HCT116 (cell line): ENCODE measurements at regions not wholly inside any gene's neighbourhood (a gene's known extent, or its start where the extent isn't known, plus 50 kb on each side); places are given as distances from the start of the nearest gene placed in this dataset.

Source experiments
- EZH2 ChIP-seq: fragments of 200-600 bp; sonication (generic); IDR thresholded peaks from 2 replicates; pipeline ENCODE4 v1.6.1; 2017; ENCODE audit warnings: antibody characterized with exemption, mixed run types
- JUND ChIP-seq: IDR thresholded peaks from 2 replicates; pipeline ENCODE4 v1.6.1; 2012
- POLR2A ChIP-seq: IDR thresholded peaks from 2 replicates; pipeline ENCODE4 v1.7.0; 2011; ENCODE audit warnings: borderline replicate concordance; ENCODE audit not compliant: insufficient read depth, insufficient read length; ENCODE audit errors: extremely low read depth
- POLR2AphosphoS5 ChIP-seq: IDR thresholded peaks from 2 replicates; pipeline ENCODE4 v1.6.1; 2011; ENCODE audit warnings: mild to moderate bottlenecking, low read depth, low read length, moderate library complexity
- SIN3A ChIP-seq: IDR thresholded peaks from 2 replicates; pipeline ENCODE4 v1.6.1; 2012; ENCODE audit warnings: low read depth
- YY1 ChIP-seq: IDR thresholded peaks from 2 replicates; pipeline ENCODE4 v1.6.1; 2011; ENCODE audit warnings: low read length, low read depth, moderate library complexity, mild to moderate bottlenecking; ENCODE audit not compliant: insufficient replicate concordance; ENCODE audit errors: extremely low read depth
- ZNF274 ChIP-seq: fragments of 200-500 bp; sonication (Bioruptor generic); IDR thresholded peaks from 2 replicates; pipeline ENCODE4 v1.6.1; 2014; ENCODE audit warnings: mild to moderate bottlenecking, low read depth, low read length, inconsistent platforms
- TF ChIP-seq, protein P1 (sequence below), 3 experiments: fragments of 200-600 bp in 1 of 3; sonication (generic) in 1 of 3; IDR thresholded peaks in 2 of 3; conservative IDR thresholded peaks in 1 of 3; 2 replicates each; pipeline ENCODE4 v1.5.1; 2012 to 2017; ENCODE audit warnings: low read depth in 2 of 3, low read length in 2 of 3, antibody characterized with exemption in 1 of 3, borderline replicate concordance in 1 of 3, control low read depth in 1 of 3, mild to moderate bottlenecking in 1 of 3, mixed read lengths in 1 of 3, mixed run types in 1 of 3, moderate library complexity in 1 of 3; ENCODE audit not compliant: insufficient read depth in 1 of 3
- TF ChIP-seq, protein P2 (sequence below): IDR thresholded peaks from 2 replicates; pipeline ENCODE4 v1.6.1; 2012; ENCODE audit warnings: low read depth
- TF ChIP-seq, protein P3 (sequence below): IDR thresholded peaks from 2 replicates; pipeline ENCODE4 v1.6.1; 2012

DNA sequence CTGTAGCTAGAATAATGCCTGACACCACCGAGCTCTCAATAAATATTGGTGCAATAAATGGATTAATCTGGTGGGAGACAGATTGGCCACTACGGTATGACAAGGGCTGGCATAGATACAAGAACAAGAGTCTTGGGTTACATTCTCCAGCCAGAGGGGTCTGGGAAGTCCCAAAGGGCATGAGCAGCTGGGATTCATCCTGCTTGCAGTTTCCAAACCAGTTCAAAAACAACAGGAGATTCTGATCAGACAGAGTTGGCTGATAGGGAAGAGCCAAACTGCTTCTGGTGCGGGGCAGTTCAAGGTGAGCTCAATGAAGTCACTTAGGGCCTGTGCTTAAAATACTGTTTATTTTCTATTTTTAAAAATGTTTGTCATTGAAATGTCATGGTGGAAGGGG lies 266.9 kb downstream of the TNS1 start:
- TF ChIP-seq, protein P1, sequence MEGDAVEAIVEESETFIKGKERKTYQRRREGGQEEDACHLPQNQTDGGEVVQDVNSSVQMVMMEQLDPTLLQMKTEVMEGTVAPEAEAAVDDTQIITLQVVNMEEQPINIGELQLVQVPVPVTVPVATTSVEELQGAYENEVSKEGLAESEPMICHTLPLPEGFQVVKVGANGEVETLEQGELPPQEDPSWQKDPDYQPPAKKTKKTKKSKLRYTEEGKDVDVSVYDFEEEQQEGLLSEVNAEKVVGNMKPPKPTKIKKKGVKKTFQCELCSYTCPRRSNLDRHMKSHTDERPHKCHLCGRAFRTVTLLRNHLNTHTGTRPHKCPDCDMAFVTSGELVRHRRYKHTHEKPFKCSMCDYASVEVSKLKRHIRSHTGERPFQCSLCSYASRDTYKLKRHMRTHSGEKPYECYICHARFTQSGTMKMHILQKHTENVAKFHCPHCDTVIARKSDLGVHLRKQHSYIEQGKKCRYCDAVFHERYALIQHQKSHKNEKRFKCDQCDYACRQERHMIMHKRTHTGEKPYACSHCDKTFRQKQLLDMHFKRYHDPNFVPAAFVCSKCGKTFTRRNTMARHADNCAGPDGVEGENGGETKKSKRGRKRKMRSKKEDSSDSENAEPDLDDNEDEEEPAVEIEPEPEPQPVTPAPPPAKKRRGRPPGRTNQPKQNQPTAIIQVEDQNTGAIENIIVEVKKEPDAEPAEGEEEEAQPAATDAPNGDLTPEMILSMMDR (IDR thresholded peaks at IDR 0.05 in 2 of 3, conservative IDR thresholded peaks at IDR 0.05 in 1 of 3; ENCODE audit: borderline replicate concordance in 1 of 3, insufficient read depth in 1 of 3, low read depth in 2 of 3, low read length in 2 of 3), result no peak
- TF ChIP-seq POLR2A, result no peak
- TF ChIP-seq, protein P2, sequence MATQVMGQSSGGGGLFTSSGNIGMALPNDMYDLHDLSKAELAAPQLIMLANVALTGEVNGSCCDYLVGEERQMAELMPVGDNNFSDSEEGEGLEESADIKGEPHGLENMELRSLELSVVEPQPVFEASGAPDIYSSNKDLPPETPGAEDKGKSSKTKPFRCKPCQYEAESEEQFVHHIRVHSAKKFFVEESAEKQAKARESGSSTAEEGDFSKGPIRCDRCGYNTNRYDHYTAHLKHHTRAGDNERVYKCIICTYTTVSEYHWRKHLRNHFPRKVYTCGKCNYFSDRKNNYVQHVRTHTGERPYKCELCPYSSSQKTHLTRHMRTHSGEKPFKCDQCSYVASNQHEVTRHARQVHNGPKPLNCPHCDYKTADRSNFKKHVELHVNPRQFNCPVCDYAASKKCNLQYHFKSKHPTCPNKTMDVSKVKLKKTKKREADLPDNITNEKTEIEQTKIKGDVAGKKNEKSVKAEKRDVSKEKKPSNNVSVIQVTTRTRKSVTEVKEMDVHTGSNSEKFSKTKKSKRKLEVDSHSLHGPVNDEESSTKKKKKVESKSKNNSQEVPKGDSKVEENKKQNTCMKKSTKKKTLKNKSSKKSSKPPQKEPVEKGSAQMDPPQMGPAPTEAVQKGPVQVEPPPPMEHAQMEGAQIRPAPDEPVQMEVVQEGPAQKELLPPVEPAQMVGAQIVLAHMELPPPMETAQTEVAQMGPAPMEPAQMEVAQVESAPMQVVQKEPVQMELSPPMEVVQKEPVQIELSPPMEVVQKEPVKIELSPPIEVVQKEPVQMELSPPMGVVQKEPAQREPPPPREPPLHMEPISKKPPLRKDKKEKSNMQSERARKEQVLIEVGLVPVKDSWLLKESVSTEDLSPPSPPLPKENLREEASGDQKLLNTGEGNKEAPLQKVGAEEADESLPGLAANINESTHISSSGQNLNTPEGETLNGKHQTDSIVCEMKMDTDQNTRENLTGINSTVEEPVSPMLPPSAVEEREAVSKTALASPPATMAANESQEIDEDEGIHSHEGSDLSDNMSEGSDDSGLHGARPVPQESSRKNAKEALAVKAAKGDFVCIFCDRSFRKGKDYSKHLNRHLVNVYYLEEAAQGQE, result no peak
- TF ChIP-seq YY1, result no peak
- no peak for TF ChIP-seq POLR2AphosphoS5
- no peak for TF ChIP-seq JUND
- no peak for TF ChIP-seq EZH2
- no peak for TF ChIP-seq ZNF274
- TF ChIP-seq, protein P3, sequence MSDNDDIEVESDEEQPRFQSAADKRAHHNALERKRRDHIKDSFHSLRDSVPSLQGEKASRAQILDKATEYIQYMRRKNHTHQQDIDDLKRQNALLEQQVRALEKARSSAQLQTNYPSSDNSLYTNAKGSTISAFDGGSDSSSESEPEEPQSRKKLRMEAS, result no peak
- no peak for TF ChIP-seq SIN3A
